Stomach (tissue), 8 donors: ENCODE measurements at regions not wholly inside any gene's neighbourhood (a gene's known extent, or its start where the extent isn't known, plus 50 kb on each side); places are given as distances from the start of the nearest gene placed in this dataset.
"Not testable (repeated sequence)": the region's sequence is repeated elsewhere in the genome, so short reads cannot be mapped to it uniquely, and the experiment has no call there.

Experiments used
- DNase-seq, 2 donors: peaks; one replicate each; pipeline versions ENCODE4 v3.0.0 to v3.0.0-alpha.2; 2013 to 2019
- H3K27ac ChIP-seq, 5 donors: fragments of 200-600 bp in 4 of 5; sonication (generic) in 4 of 5; one replicate each; pipeline ENCODE4 v1.5.1; 2013 to 2019; ENCODE audit warnings: mild to moderate bottlenecking in 1 of 5, moderate library complexity in 1 of 5
- H3K27me3 ChIP-seq, 3 donors: fragments of 200-600 bp; sonication (generic); one replicate each; pipeline ENCODE4 v1.5.1; 2017 to 2019; ENCODE audit warnings: mixed run types in 1 of 3
- H3K36me3 ChIP-seq, 4 donors: fragments of 200-600 bp; sonication (generic); 1 replicate in 3 of 4; 2 replicates in 1 of 4; pipeline ENCODE4 v1.5.1; 2016 to 2019
- H3K4me1 ChIP-seq, 4 donors: fragments of 200-600 bp; sonication (generic); one replicate each; pipeline ENCODE4 v1.5.1; 2016 to 2019
- H3K4me3 ChIP-seq, 4 donors: fragments of 200-600 bp; sonication (generic) in 3 of 4; one replicate each; pipeline ENCODE4 v1.5.1; 2016 to 2019; ENCODE audit warnings: mild to moderate bottlenecking in 1 of 4
- H3K9me3 ChIP-seq, 4 donors: fragments of 200-600 bp; sonication (generic); one replicate each; pipeline ENCODE4 v1.5.1; 2016 to 2019
- EP300 ChIP-seq: sonication (generic); formaldehyde crosslinking; IDR thresholded peaks from one replicate; pipeline ENCODE4 v1.6.1; 2017; ENCODE audit warnings: antibody characterized with exemption
- POLR2A ChIP-seq, 4 donors: fragments of 450-650 bp; IDR thresholded peaks; one replicate each; pipeline ENCODE4 v1.6.1; 2016; ENCODE audit warnings: antibody characterized with exemption in 4 of 4, control low read depth in 2 of 4, mild to moderate bottlenecking in 1 of 4, moderate library complexity in 1 of 4
- POLR2AphosphoS5 ChIP-seq, 3 donors: sonication (generic); formaldehyde crosslinking; IDR thresholded peaks; one replicate each; pipeline ENCODE4 v1.6.1; 2016; ENCODE audit warnings: antibody characterized with exemption in 3 of 3
- WGBS, 5 donors: extraction: QIAGEN DNeasy Blood & Tissue Kit in 3 of 5; methylation state at CpG; one replicate each; pipeline versions ENCODE4 v1.1.5 to v1.1.7; 2013 to 2018; 5-methylcytosine and 5-hydroxymethylcytosine counted together
- intact Hi-C: fragments of 100-400 bp; cut with DNase I; formaldehyde crosslinking; loops from one replicate; pipeline ENCODE4 v1.15.1; 2023; ENCODE audit warnings: low total_unique reads
- TF ChIP-seq, protein P1 (sequence below), 7 experiments: fragments of 450-650 bp in 4 of 7; fragments of 200-600 bp in 3 of 7; sonication (generic) in 3 of 7; IDR thresholded peaks; one replicate each; pipeline ENCODE4 v1.5.1; 2016 to 2019; ENCODE audit warnings: antibody characterized with exemption in 7 of 7, control low read depth in 2 of 7, mild to moderate bottlenecking in 1 of 7
- donor health status: healthy with polysubstance abuse.
- donor health status: Bipolar disorder and iron deficiency.
- donor health status: healthy.

DNA sequence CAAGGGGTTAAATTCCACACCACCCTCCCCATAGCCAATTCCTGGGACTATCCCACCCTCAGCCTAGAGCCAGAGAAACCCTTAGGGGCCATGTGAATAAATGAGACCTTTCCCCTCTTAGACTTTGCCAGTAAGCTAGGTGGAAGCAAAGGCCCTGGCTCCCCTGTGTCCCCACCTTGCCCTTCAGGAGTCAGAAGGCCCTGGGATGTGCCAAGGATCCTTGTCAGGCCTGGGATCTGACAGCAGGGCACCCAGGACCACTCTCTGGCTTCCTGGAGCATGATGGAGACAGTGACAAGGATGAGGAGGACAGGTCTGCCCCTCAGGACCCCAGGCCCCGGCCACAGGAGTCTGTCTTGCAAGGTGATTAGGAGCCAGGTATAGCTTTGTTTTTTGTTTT is 125.0 kb upstream of the HAND1 start:
- intact Hi-C loops = loop anchor here (10.0 kb wide), 1 partner anchor 138 kb away; no protein-coding TSS in a partner anchor
- no peak overlapping the region for H3K27ac ChIP-seq
- H3K4me1 ChIP-seq = peaks cover 0 to 10% (median 4%) of the 10 kb centered on the region in 4 donors
- H3K9me3 ChIP-seq = no peaks in the 10 kb centered on the region
- TF ChIP-seq, protein P1, sequence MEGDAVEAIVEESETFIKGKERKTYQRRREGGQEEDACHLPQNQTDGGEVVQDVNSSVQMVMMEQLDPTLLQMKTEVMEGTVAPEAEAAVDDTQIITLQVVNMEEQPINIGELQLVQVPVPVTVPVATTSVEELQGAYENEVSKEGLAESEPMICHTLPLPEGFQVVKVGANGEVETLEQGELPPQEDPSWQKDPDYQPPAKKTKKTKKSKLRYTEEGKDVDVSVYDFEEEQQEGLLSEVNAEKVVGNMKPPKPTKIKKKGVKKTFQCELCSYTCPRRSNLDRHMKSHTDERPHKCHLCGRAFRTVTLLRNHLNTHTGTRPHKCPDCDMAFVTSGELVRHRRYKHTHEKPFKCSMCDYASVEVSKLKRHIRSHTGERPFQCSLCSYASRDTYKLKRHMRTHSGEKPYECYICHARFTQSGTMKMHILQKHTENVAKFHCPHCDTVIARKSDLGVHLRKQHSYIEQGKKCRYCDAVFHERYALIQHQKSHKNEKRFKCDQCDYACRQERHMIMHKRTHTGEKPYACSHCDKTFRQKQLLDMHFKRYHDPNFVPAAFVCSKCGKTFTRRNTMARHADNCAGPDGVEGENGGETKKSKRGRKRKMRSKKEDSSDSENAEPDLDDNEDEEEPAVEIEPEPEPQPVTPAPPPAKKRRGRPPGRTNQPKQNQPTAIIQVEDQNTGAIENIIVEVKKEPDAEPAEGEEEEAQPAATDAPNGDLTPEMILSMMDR (IDR thresholded peaks at IDR 0.05) = no peak
- no peak for TF ChIP-seq EP300
- no peak for TF ChIP-seq POLR2AphosphoS5 (IDR thresholded peaks at IDR 0.05)
- no peaks in the 10 kb centered on the region for H3K36me3 ChIP-seq
- peaks cover 0 to 42% (median 16%) of the 10 kb centered on the region in 3 donors for H3K27me3 ChIP-seq
- WGBS, 5 donors = 60 to 80% (median 73%) methylated on average over 1 of the region's 1 CpG
- DNase-seq = no peak
- no peak overlapping the region for H3K4me3 ChIP-seq

DNA sequence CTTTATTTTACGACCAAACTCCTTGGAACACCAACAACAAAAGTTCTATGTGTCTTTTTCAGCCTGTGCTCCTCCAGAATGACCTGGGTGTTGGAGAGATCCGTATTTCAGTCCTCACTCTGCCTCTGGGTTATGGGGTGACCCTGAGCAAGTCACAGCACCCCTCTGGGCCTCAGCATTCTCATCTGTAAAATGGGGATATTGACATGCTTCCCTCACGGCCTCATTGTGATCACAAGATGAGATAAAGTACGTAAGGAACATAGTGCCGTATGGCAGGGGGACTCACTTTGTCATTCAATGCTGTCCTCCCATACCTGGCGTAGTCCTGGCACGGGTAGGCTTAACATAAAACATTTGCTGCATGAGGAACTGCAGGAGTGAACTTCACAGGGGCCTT is 123.0 kb upstream of the HAND1 start:
- intact Hi-C loops = loop anchor here (10.0 kb wide), 1 partner anchor 136 kb away; no protein-coding TSS in a partner anchor

DNA sequence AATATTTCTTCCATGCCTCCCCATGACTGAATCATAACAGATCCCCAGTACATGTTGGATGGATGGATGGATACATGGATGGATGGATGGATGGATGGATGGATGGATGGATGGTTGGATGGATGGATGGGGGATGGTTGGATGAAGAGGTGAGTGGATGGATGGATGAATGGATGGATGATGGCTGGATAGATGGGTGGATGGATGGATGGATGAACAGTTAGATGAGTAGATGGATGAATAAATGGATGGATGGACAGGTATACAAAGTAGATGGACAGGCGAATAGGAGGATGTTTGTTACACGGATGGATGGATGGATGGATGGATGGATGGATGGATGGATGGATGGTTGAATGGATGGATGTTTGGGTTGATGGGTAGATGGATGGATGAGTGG is 120.0 kb upstream of the HAND1 start:
- Histone ChIP-seq H3K36me3 (no peaks in the 10 kb centered on the region), H3K27me3 (peaks cover 0 to 26% (median 5%) of the 10 kb centered on the region in 3 donors), H3K4me3 (no peak overlapping the region), H3K4me1 (no peaks in the 10 kb centered on the region), H3K27ac (no peak overlapping the region), H3K9me3 (no peaks in the 10 kb centered on the region)
- DNase-seq = no peak
- TF ChIP-seq, protein P1 (IDR thresholded peaks at IDR 0.05) = no peak
- no peak for TF ChIP-seq EP300
- TF ChIP-seq POLR2AphosphoS5 (IDR thresholded peaks at IDR 0.05) = no peak
- TF ChIP-seq POLR2A (IDR thresholded peaks at IDR 0.05) = no peak
- intact Hi-C loops = no loop called here
- WGBS, 5 donors = 93 to 100% (median 95%) methylated on average over 2 of the region's 2 CpGs

More for the DNA sequence above, 123.0 kb upstream of the HAND1 start:
- Histone ChIP-seq H3K9me3 (no peaks in the 10 kb centered on the region), H3K27me3 (peaks cover 0 to 44% (median 16%) of the 10 kb centered on the region in 3 donors), H3K4me1 (peaks cover 0 to 10% (median 4%) of the 10 kb centered on the region in 4 donors), H3K27ac (no peak overlapping the region), H3K4me3 (no peak overlapping the region), H3K36me3 (no peaks in the 10 kb centered on the region)
- no peak for TF ChIP-seq POLR2A (IDR thresholded peaks at IDR 0.05)
- no peak for TF ChIP-seq POLR2AphosphoS5 (IDR thresholded peaks at IDR 0.05)
- TF ChIP-seq, protein P1 (IDR thresholded peaks at IDR 0.05) = no peak
- no peak for TF ChIP-seq EP300
- no peak for DNase-seq
- 64 to 76% (median 69%) methylated on average over 7 of the region's 7 CpGs for WGBS, 5 donors

DNA sequence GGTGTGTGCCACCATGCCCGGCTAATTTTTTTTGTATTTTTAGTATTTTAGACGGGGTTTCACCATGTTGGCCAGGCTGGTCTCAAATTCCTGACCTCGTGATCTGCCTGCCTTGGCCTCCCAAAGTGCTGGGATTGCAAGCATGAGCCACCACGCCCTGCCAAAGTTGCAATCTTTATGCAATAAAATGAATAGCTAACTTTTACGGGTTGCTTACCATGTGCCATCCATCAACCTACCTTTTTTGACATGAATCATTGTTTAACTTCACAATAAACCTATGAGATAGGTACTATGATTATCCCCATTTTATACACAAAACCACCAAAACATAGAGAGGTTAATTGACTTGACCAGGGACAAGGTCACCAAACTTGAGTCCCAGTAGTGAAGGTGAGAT is 118.8 kb upstream of the HAND1 start:
- H3K4me1 ChIP-seq, H3K27ac ChIP-seq, H3K9me3 ChIP-seq, H3K36me3 ChIP-seq, intact Hi-C loops, H3K4me3 ChIP-seq, DNase-seq: not testable (repeated sequence)
- H3K27me3 ChIP-seq = peaks cover 0 to 24% (median 5%) of the 10 kb centered on the region in 3 donors
- WGBS, 5 donors = 70 to 78% (median 74%) methylated on average over 5 of the region's 5 CpGs

DNA sequence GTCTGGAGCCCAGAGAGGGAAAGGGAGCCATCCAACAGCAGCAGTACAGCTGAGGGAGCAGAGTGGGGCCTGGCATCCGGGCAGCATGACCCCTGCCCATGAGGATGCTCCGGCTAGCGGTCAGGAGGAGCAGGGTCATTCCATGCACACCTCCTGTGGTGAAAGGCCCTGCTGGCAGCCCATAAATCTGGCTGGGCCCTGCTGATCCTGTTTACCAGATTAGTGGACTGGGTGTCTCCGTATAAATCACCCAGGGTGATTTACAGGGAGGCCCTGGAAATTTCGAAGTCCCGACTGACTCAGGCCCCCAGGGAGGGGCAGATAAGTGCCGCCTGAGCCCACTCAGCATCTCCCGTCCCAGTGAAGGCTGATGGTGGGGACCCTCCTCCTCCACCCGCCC is 117.6 kb upstream of the HAND1 start:
- H3K4me1 ChIP-seq = no peaks in the 10 kb centered on the region
- H3K36me3 ChIP-seq = no peaks in the 10 kb centered on the region
- no peaks in the 10 kb centered on the region for H3K9me3 ChIP-seq
- intact Hi-C loops = no loop called here
- H3K27ac ChIP-seq = no peak overlapping the region
- DNase-seq = no peak
- WGBS, 5 donors = 57 to 76% (median 72%) methylated on average over 2 to 9 of the region's 9 CpGs
- peaks cover 0 to 23% (median 5%) of the 10 kb centered on the region in 3 donors for H3K27me3 ChIP-seq
- no peak overlapping the region for H3K4me3 ChIP-seq
- TF ChIP-seq POLR2AphosphoS5 (IDR thresholded peaks at IDR 0.05) = no peak
- TF ChIP-seq POLR2A (IDR thresholded peaks at IDR 0.05) = no peak
- no peak for TF ChIP-seq EP300
- TF ChIP-seq, protein P1 (IDR thresholded peaks at IDR 0.05) = no peak
